ENCODE measurements at regions not wholly inside any gene's neighbourhood (a gene's known extent, or its start where the extent isn't known, plus 50 kb on each side); places are given as distances from the start of the nearest gene placed in this dataset.

- 85 to 95% (median 94%) methylated on average over 7 of the region's 7 CpGs for WGBS, 3 donors
- H3K27ac ChIP-seq (ENCODE audit: low read depth, low read length), result no peak overlapping the region
These were observed 292.7 kb downstream of the UACA start for GRCh38 chr15:70470556-70471191.

GRCh38 chr15:70469651-70470555, 293.5 kb downstream of the UACA start:
- no peak overlapping the region for H3K27ac ChIP-seq (ENCODE audit: low read depth, low read length)
- 74 to 83% (median 77%) methylated on average over 14 to 16 of the region's 16 CpGs for WGBS, 3 donors

GRCh38 chr15:70469182-70469581, 294.2 kb downstream of the UACA start:
- 63 to 90% (median 81%) methylated on average over 3 of the region's 3 CpGs for WGBS, 3 donors
- no peak overlapping the region for H3K27ac ChIP-seq (ENCODE audit: low read depth, low read length)

- 38 to 46% (median 42%) methylated on average over 4 of the region's 4 CpGs for WGBS, 3 donors
- H3K27ac ChIP-seq (ENCODE audit: low read depth, low read length), result no peak overlapping the region
These were observed 296.3 kb downstream of the UACA start for GRCh38 chr15:70466895-70467529.

DNA sequence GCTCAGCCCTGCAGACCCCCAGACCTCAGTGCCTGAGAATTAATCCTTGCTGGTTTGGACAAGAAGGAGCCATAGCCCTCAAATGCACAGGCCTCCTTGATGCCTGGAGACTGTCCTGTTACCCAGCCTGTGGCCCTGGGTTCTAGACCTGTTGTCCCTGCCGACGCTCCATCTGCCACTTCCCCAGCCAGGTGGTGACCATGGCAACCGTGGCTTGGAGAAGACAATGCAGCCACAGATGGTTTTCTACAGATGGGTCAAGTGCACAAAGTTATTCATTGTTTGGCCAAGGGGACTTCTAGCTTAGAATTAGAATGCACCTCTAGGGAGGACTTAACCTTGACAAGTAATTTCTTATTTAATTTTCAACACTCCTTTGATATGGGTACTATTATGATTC, 297.1 kb downstream of the UACA start:
- 54 to 79% (median 56%) methylated on average over 3 of the region's 3 CpGs for WGBS, 3 donors

DNA sequence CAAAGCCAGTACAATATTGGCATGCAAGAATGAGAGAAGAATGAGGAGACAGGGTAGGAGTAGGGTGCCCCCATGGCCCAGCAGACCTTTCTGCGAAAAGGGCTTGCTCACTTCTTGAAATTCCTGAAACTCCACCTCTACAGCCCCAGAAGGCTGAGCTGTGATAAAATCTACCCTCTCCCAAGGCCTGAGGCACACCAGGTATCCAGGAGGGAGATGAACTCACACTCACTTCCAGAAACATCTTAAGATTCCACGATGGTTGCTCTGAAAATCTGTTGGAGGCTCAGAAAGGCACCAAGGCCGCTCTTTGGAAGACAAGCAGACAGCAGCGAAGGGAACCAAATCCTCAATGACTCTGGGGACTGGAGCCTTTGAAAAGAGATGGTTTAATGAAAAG, 297.5 kb downstream of the UACA start:
- WGBS, 3 donors, result 94 to 100% (median 95%) methylated on average over 4 of the region's 4 CpGs
- no peak overlapping the region for H3K27ac ChIP-seq (ENCODE audit: low read depth, low read length)

More for the DNA sequence above, 297.1 kb downstream of the UACA start:
- H3K27ac ChIP-seq (ENCODE audit: low read depth, low read length), result no peak overlapping the region

GRCh38 chr15:70463453-70463834, 299.9 kb downstream of the UACA start:
- H3K27ac ChIP-seq (ENCODE audit: low read depth, low read length), result no peak overlapping the region
- 0 to 39% (median 22%) methylated on average over 1 of the region's 1 CpG for WGBS, 3 donors

- WGBS, 3 donors, result 77 to 87% (median 77%) methylated on average over 1 of the region's 1 CpG
- H3K27ac ChIP-seq (ENCODE audit: low read depth, low read length), result no peak overlapping the region
These were observed 301.4 kb downstream of the UACA start for GRCh38 chr15:70461992-70462391.

- no peak overlapping the region for H3K27ac ChIP-seq (ENCODE audit: low read depth, low read length)
- WGBS, 3 donors, result 36 to 81% (median 61%) methylated on average over 1 of the region's 1 CpG
These were observed 302.3 kb downstream of the UACA start for GRCh38 chr15:70461017-70461416.

- 85 to 94% (median 86%) methylated on average over 4 of the region's 4 CpGs for WGBS, 3 donors
These were observed 304.0 kb downstream of the UACA start for GRCh38 chr15:70459312-70459711.

GRCh38 chr15:70453766-70454165, 309.6 kb downstream of the UACA start:
- no peak overlapping the region for H3K27ac ChIP-seq (ENCODE audit: low read depth, low read length)
- WGBS, 3 donors, result 81 to 88% (median 86%) methylated on average over 5 of the region's 5 CpGs

More at GRCh38 chr15:70459312-70459711, 304.0 kb downstream of the UACA start:
- H3K27ac ChIP-seq (ENCODE audit: low read depth, low read length), result no peak overlapping the region

DNA sequence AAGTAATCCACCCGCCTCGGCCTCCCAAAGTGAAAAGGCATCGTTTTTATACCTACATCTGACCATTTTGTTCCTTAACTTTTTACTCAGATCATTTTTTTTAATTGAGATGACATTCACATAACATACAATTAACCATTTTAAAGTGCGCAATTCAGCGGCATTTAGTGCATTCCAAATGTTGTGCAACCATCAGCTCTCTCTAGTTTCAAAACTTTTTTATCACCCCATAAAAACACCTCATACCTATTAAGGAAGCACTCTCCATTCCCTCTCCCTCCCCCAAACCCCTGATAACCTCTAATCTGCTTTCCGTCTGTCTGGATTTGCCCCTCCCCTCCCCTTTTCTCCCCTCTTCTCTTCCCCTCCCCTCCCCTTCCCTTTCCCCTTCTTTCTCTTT, 310.1 kb downstream of the UACA start:
- 66 to 76% (median 70%) methylated on average over 6 of the region's 6 CpGs for WGBS, 3 donors
- no peak overlapping the region for H3K27ac ChIP-seq (ENCODE audit: low read depth, low read length)

- H3K27ac ChIP-seq (ENCODE audit: low read depth, low read length), result no peak overlapping the region
- WGBS, 3 donors, result 56 to 75% (median 71%) methylated on average over 26 of the region's 26 CpGs
These were observed 311.3 kb downstream of the UACA start for GRCh38 chr15:70451821-70452653.

DNA sequence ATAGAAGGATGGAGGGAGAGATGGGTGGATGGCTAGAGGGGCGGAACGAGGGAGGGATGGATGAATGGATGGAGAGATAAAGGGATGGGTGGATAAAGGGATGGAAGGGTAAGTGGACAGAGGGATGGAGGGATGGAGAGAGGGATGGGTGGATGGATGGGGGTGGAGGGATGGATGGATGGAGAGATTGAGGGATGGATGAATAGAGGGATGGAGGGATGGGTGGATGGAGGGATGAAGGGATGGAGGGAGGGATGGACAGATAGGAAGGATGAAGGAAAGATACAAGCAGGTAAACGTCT, 313.3 kb downstream of the UACA start:
- 83 to 96% (median 89%) methylated on average over 3 of the region's 3 CpGs for WGBS, 3 donors
- no peak overlapping the region for H3K27ac ChIP-seq (ENCODE audit: low read depth, low read length)

DNA sequence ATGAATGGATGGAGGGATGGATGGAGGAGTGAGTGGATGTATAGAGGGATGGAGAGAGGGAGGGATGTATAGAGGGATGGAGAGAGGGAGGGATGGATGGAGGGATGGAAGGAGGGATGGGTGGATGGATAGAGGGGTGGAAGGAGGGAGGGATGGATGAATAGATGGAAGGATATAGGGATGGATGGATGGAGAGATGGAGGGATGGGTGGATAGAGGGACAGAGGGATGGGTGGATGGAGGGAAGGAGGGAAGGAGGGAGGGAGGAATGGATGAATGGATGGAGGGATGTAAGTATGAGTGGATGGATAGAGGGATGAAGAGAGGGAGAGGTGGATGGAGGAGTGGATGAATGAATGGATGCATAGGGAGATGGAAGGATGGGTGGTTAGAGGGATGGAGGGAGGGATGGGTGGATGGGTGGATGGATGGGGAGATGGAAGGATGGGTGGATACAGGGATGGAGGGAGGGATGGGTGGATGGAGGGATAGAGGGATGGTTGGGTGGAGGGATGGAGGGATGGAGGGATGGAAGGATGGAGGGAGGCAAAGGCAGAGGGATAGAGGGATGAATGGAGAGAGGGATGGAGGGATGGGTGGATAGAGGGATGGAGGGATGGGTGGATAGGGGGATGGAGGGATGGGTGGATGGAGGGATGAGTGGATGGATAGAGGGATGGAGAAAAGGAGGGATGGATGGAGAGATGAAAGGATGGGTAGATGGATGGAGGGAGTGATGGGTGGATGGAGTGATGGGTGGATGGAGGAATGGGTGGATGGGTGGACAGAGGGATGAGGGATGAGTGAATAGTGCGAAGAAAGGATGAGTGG, 313.8 kb downstream of the UACA start:
- WGBS, 3 donors, result 94 to 96% (median 96%) methylated on average over 1 of the region's 1 CpG

GRCh38 chr15:70447928-70448698, 315.2 kb downstream of the UACA start:
- no peak overlapping the region for H3K27ac ChIP-seq (ENCODE audit: low read depth, low read length)
- 34 to 47% (median 41%) methylated on average over 29 of the region's 29 CpGs for WGBS, 3 donors

More for the DNA sequence above, 313.8 kb downstream of the UACA start:
- no peak overlapping the region for H3K27ac ChIP-seq (ENCODE audit: low read depth, low read length)

- H3K27ac ChIP-seq (ENCODE audit: low read depth, low read length), result no peak overlapping the region
- WGBS, 3 donors, result 55 to 91% (median 59%) methylated on average over 2 of the region's 2 CpGs
These were observed 315.8 kb downstream of the UACA start for GRCh38 chr15:70447521-70447920.

Data from adipose tissue (tissue), 3 donors.